OCI-LY1 (cell line): ENCODE measurements at regions not wholly inside any gene's neighbourhood (a gene's known extent, or its start where the extent isn't known, plus 50 kb on each side); places are given as distances from the start of the nearest gene placed in this dataset.

ENCODE experiments used
- H2AFZ ChIP-seq: fragments of 200-600 bp; sonication (generic), shearing (Covaris generic); 2 replicates; pipeline ENCODE4 v1.6.0; 2014; ENCODE audit warnings: antibody characterized with exemption, mild to moderate bottlenecking, low read length
- H3F3A ChIP-seq: fragments of 200-600 bp; sonication (generic), shearing (Covaris generic); 2 replicates; pipeline ENCODE4 v1.6.0; 2014; ENCODE audit warnings: mild to moderate bottlenecking, antibody characterized with exemption, low read length, moderate library complexity; ENCODE audit not compliant: insufficient read depth
- H3K27ac ChIP-seq: fragments of 200-600 bp; sonication (generic); 2 replicates; pipeline ENCODE4 v1.5.1; 2014; ENCODE audit warnings: low read length, mixed run types, mild to moderate bottlenecking, low read depth; ENCODE audit not compliant: poor library complexity, severe bottlenecking
- H3K27me3 ChIP-seq: fragments of 200-600 bp; sonication (generic); 2 replicates; pipeline ENCODE4 v1.6.0; 2014; ENCODE audit warnings: antibody characterized with exemption, mild to moderate bottlenecking, low read length, moderate library complexity; ENCODE audit not compliant: insufficient read depth
- H3K36me3 ChIP-seq: fragments of 200-600 bp; sonication (generic); 2 replicates; pipeline ENCODE4 v1.6.1; 2014; ENCODE audit warnings: mild to moderate bottlenecking, antibody characterized with exemption, low read length, moderate library complexity, mixed read lengths; ENCODE audit not compliant: insufficient read depth
- H3K4me1 ChIP-seq: fragments of 200-600 bp; sonication (generic); 2 replicates; pipeline ENCODE4 v1.5.1; 2014; ENCODE audit warnings: mild to moderate bottlenecking, low read length, moderate library complexity; ENCODE audit not compliant: insufficient read depth, severe bottlenecking
- H3K4me2 ChIP-seq: fragments of 200-600 bp; sonication (generic), shearing (Covaris generic); 2 replicates; pipeline ENCODE4 v1.6.1; 2014; ENCODE audit warnings: low read length
- H3K4me3 ChIP-seq: fragments of 200-600 bp; sonication (generic); 2 replicates; pipeline ENCODE4 v1.5.1; 2014; ENCODE audit warnings: low read length, low read depth, mild to moderate bottlenecking, mixed read lengths; ENCODE audit not compliant: poor library complexity, severe bottlenecking
- H3K79me2 ChIP-seq: fragments of 200-600 bp; shearing (Covaris generic); 2 replicates; pipeline ENCODE4 v1.6.1; 2016; ENCODE audit warnings: mixed run types, low read length, mixed read lengths; ENCODE audit not compliant: insufficient read depth
- H3K9ac ChIP-seq: fragments of 200-600 bp; sonication (generic), shearing (Covaris generic); 2 replicates; pipeline ENCODE4 v1.6.1; 2014; ENCODE audit warnings: mild to moderate bottlenecking, low read length, mixed read lengths
- H3K9me2 ChIP-seq: fragments of 200-600 bp; sonication (generic), shearing (Covaris generic); 2 replicates; pipeline ENCODE4 v1.6.1; 2014; ENCODE audit warnings: low read depth, mild to moderate bottlenecking, low read length, mixed read lengths
- H3K9me3 ChIP-seq: fragments of 200-600 bp; shearing (Covaris generic); 2 replicates; pipeline ENCODE4 v1.6.1; 2014; ENCODE audit warnings: low read length, mixed read lengths
- H4K20me1 ChIP-seq: fragments of 200-600 bp; sonication (generic), shearing (Covaris generic); 2 replicates; pipeline ENCODE4 v1.6.0; 2016; ENCODE audit warnings: mild to moderate bottlenecking, low read length; ENCODE audit not compliant: insufficient read depth
- CTCF ChIP-seq: fragments of 200-600 bp; sonication (generic), shearing (Covaris generic); IDR thresholded peaks from 2 replicates; pipeline ENCODE4 v1.5.1; 2017; ENCODE audit warnings: mild to moderate bottlenecking, antibody characterized with exemption, low read length, moderate library complexity, mixed read lengths
- EZH2 ChIP-seq: fragments of 200-600 bp; sonication (generic), shearing (Covaris generic); IDR thresholded peaks from 2 replicates; pipeline ENCODE4 v1.8.0; 2017; ENCODE audit warnings: borderline replicate concordance, mixed run types, mild to moderate bottlenecking, antibody characterized with exemption, low read length, moderate library complexity, mixed read lengths

- Histone ChIP-seq H3K9me3 (no peaks in the 10 kb centered on the region), H3F3A (no peaks in the 10 kb centered on the region), H3K9me2 (no peaks in the 10 kb centered on the region), H3K4me2 (no peak overlapping the region), H3K27ac (no peak overlapping the region), H3K9ac (no peak overlapping the region), H3K79me2 (no peaks in the 10 kb centered on the region), H3K4me1 (no peaks in the 10 kb centered on the region), H3K36me3 (no peaks in the 10 kb centered on the region), H3K27me3 (0 out of 2 replicates have a peak, but pooled peaks cover 3% of the 10 kb centered on the region), H2AFZ (no peak overlapping the region), H3K4me3 (no peak overlapping the region), H4K20me1 (no peaks in the 10 kb centered on the region)
- TF ChIP-seq EZH2 (no peak), CTCF (no peak)
These were observed 385.2 kb downstream of the TNS3 start for GRCh38 chr7:47196737-47197136.

GRCh38 chr7:47196106-47196645 is 385.7 kb downstream of the TNS3 start:
- no peaks in the 10 kb centered on the region for H4K20me1 ChIP-seq
- TF ChIP-seq EZH2 (no peak), CTCF (no peak)
- H3K9ac ChIP-seq: no peak overlapping the region
- no peaks in the 10 kb centered on the region for H3K9me3 ChIP-seq
- H3F3A ChIP-seq: no peaks in the 10 kb centered on the region
- H3K27ac ChIP-seq: no peak overlapping the region
- no peaks in the 10 kb centered on the region for H3K4me1 ChIP-seq
- H3K36me3 ChIP-seq: no peaks in the 10 kb centered on the region
- H3K4me2 ChIP-seq: no peak overlapping the region
- no peak overlapping the region for H2AFZ ChIP-seq
- H3K4me3 ChIP-seq: no peak overlapping the region
- H3K27me3 ChIP-seq: 0 out of 2 replicates have a peak, but pooled peaks cover 3% of the 10 kb centered on the region
- no peaks in the 10 kb centered on the region for H3K9me2 ChIP-seq
- no peaks in the 10 kb centered on the region for H3K79me2 ChIP-seq

GRCh38 chr7:47195641-47196040 is 386.3 kb downstream of the TNS3 start:
- H3K27me3 ChIP-seq: 0 out of 2 replicates have a peak, but pooled peaks cover 3% of the 10 kb centered on the region
- no peak overlapping the region for H2AFZ ChIP-seq
- no peaks in the 10 kb centered on the region for H3F3A ChIP-seq
- H3K9me2 ChIP-seq: no peaks in the 10 kb centered on the region
- H3K79me2 ChIP-seq: no peaks in the 10 kb centered on the region
- no peak overlapping the region for H3K27ac ChIP-seq
- H3K9me3 ChIP-seq: no peaks in the 10 kb centered on the region
- H3K4me1 ChIP-seq: no peaks in the 10 kb centered on the region
- no peaks in the 10 kb centered on the region for H3K36me3 ChIP-seq
- H4K20me1 ChIP-seq: no peaks in the 10 kb centered on the region
- H3K9ac ChIP-seq: no peak overlapping the region
- H3K4me3 ChIP-seq: no peak overlapping the region
- TF ChIP-seq CTCF (peak; percentile 20; the same call in 1 of the 2 replicates), EZH2 (no peak)
- H3K4me2 ChIP-seq: no peak overlapping the region
